IMR-90 (cell line): ENCODE measurements at regions not wholly inside any gene's neighbourhood (a gene's known extent, or its start where the extent isn't known, plus 50 kb on each side); places are given as distances from the start of the nearest gene placed in this dataset.

ENCODE experiments used
- ATAC-seq: fragments of 200-7000 bp; cut with Tn5 transposase; 2 replicates; pipeline ENCODE4 v1.9.1; 2020; ENCODE audit warnings: low read depth, mild to moderate bottlenecking, moderate library complexity
- BruUV-seq: library from RNA; stranded (reverse); fragments of 400-500 nt; replicated peaks from 2 replicates; lab custom pipeline; 2021; lab: Mats Ljungman, UMichigan
- CTCF ChIA-PET: fragments of 300-600 bp; formaldehyde crosslinking; extraction: SDS; loops from one replicate; lab custom pipeline; 2021; ENCODE audit warnings: antibody characterized with exemption; lab: Yijun Ruan, JAX
- POLR2A ChIA-PET: fragments of 300-600 bp; sonication (Branson Sonifier 250); formaldehyde crosslinking; loops from one replicate; lab custom pipeline; 2022; ENCODE audit warnings: antibody characterized with exemption; ENCODE audit not compliant: unreplicated experiment; lab: Charles Lee
- DNase-seq: peaks from one replicate; pipeline ENCODE4 v3.0.0; 2013
- H2AFZ ChIP-seq: replicated peaks from 2 replicates; pipeline ENCODE3; 2013; ENCODE audit warnings: low read length, mild to moderate bottlenecking; ENCODE audit not compliant: poor library complexity
- H2AK5ac ChIP-seq: 2 replicates; pipeline ENCODE4 v1.6.1; 2013; ENCODE audit warnings: low read depth, low read length, inconsistent platforms
- H2AK9ac ChIP-seq: replicated peaks from 2 replicates; pipeline ENCODE3; 2013; ENCODE audit warnings: mild to moderate bottlenecking, low read depth, low read length, moderate library complexity; ENCODE audit not compliant: poor library complexity
- H2BK120ac ChIP-seq: 2 replicates; pipeline ENCODE4 v1.6.1; 2013; ENCODE audit warnings: low read depth, low read length, inconsistent platforms
- H2BK15ac ChIP-seq: 3 replicates; pipeline ENCODE4 v1.6.1; 2013; ENCODE audit warnings: low read depth, low read length, inconsistent platforms
- H2BK20ac ChIP-seq: 2 replicates; pipeline ENCODE4 v1.6.1; 2013; ENCODE audit warnings: low read depth, mild to moderate bottlenecking, inconsistent platforms, low read length, moderate library complexity
- H2BK5ac ChIP-seq: 2 replicates; pipeline ENCODE4 v1.6.1; 2013; ENCODE audit warnings: mild to moderate bottlenecking, low read depth, low read length, inconsistent platforms; ENCODE audit not compliant: poor library complexity, severe bottlenecking
- H3K14ac ChIP-seq: replicated peaks from 2 replicates; pipeline ENCODE4 v1.6.1; 2013; ENCODE audit warnings: low read depth, low read length, inconsistent platforms
- H3K18ac ChIP-seq: 2 replicates; pipeline ENCODE4 v1.6.1; 2013; ENCODE audit warnings: low read depth, low read length, control low read depth
- H3K23ac ChIP-seq: 2 replicates; pipeline ENCODE4 v1.6.1; 2013; ENCODE audit warnings: low read depth, low read length, inconsistent platforms
- H3K27ac ChIP-seq: 2 replicates; pipeline ENCODE4 v1.5.1; 2013; ENCODE audit warnings: mild to moderate bottlenecking, control low read depth, low read length; ENCODE audit not compliant: insufficient read depth
- H3K27me3 ChIP-seq: 2 replicates; pipeline ENCODE4 v1.6.1; 2013; ENCODE audit warnings: low read length; ENCODE audit not compliant: control insufficient read depth, insufficient read depth
- H3K36me3 ChIP-seq: 2 replicates; pipeline ENCODE4 v1.6.1; 2013; ENCODE audit warnings: low read length, mixed read lengths; ENCODE audit not compliant: control insufficient read depth, insufficient read depth
- H3K4ac ChIP-seq: 2 replicates; pipeline ENCODE4 v1.6.1; 2013; ENCODE audit warnings: low read depth, low read length, inconsistent platforms
- H3K4me1 ChIP-seq: 2 replicates; pipeline ENCODE4 v1.6.1; 2013; ENCODE audit warnings: low read length, mixed read lengths; ENCODE audit not compliant: control insufficient read depth, insufficient read depth
- H3K4me2 ChIP-seq: 2 replicates; pipeline ENCODE4 v1.6.1; 2013; ENCODE audit warnings: low read depth, mild to moderate bottlenecking, control low read depth, low read length, moderate library complexity
- H3K4me3 ChIP-seq: 2 replicates; pipeline ENCODE4 v1.5.1; 2013; ENCODE audit warnings: low read depth, mild to moderate bottlenecking, control low read depth, low read length, moderate library complexity; ENCODE audit not compliant: insufficient read depth
- H3K56ac ChIP-seq: 2 replicates; pipeline ENCODE4 v1.6.1; 2013; ENCODE audit warnings: low read length, inconsistent platforms; ENCODE audit not compliant: insufficient read depth; ENCODE audit errors: extremely low read depth
- H3K79me1 ChIP-seq, 2 experiments: 2 replicates each; pipeline ENCODE4 v1.6.1; 2013; ENCODE audit warnings: low read length in 2 of 2, inconsistent platforms in 1 of 2, low read depth in 1 of 2
- H3K9ac ChIP-seq: 2 replicates; pipeline ENCODE4 v1.6.1; 2013; ENCODE audit warnings: low read depth, low read length, control low read depth
- H3K9me1 ChIP-seq: 2 replicates; pipeline ENCODE4 v1.6.1; 2013; ENCODE audit warnings: low read length, inconsistent platforms; ENCODE audit not compliant: insufficient read depth
- H3K9me3 ChIP-seq: 2 replicates; pipeline ENCODE4 v1.6.1; 2013; ENCODE audit warnings: low read length; ENCODE audit not compliant: control insufficient read depth, insufficient read depth
- H4K20me1 ChIP-seq: 2 replicates; pipeline ENCODE4 v1.6.1; 2013; ENCODE audit warnings: low read length, inconsistent platforms; ENCODE audit not compliant: insufficient read depth
- H4K5ac ChIP-seq: 2 replicates; pipeline ENCODE4 v1.6.1; 2013; ENCODE audit warnings: mild to moderate bottlenecking, low read depth, low read length, control low read depth
- H4K8ac ChIP-seq, 2 experiments: 2 replicates each; pipeline ENCODE4 v1.6.1; 2013; ENCODE audit warnings: low read depth in 2 of 2, low read length in 2 of 2, control low read depth in 1 of 2, inconsistent platforms in 1 of 2
- H4K91ac ChIP-seq: 2 replicates; pipeline ENCODE4 v1.6.1; 2013; ENCODE audit warnings: low read depth, low read length, inconsistent platforms; ENCODE audit not compliant: insufficient read depth
- WGBS, 2 experiments: methylation state at CpG; one replicate each; pipeline versions ENCODE4 v1.1.5 to v1.1.7; 2013; ENCODE audit warnings: missing lambda C conversion rate in 2 of 2; ENCODE audit not compliant: insufficient read length in 1 of 2; ENCODE audit errors: extremely low coverage in 2 of 2; 5-methylcytosine and 5-hydroxymethylcytosine counted together
- dilution Hi-C: fragments of 300-500 bp; cut with HindIII; formaldehyde crosslinking; loops from one replicate; pipeline ENCODE4 v1.14.3; 2018; ENCODE audit warnings: low sequenced_read_pairs; ENCODE audit not compliant: unreplicated experiment
- in situ Hi-C: fragments of 300-500 bp; cut with MboI; formaldehyde crosslinking; loops from 3 replicates; pipeline ENCODE4 v1.14.3; 2019; ENCODE audit warnings: low sequenced_read_pairs, inconsistent platforms, mixed read lengths
- intact Hi-C: fragments of 100-400 bp; cut with micrococcal nuclease; formaldehyde crosslinking; loops from 2 replicates; pipeline ENCODE4 v1.10.0; 2022
- TF ChIP-seq, protein P1 (sequence below): fragments of 150-350 bp; IDR thresholded peaks from 2 replicates; pipeline ENCODE4 v1.6.1; 2017; ENCODE audit warnings: mild to moderate bottlenecking, antibody characterized with exemption, low read length, low read depth

DNA sequence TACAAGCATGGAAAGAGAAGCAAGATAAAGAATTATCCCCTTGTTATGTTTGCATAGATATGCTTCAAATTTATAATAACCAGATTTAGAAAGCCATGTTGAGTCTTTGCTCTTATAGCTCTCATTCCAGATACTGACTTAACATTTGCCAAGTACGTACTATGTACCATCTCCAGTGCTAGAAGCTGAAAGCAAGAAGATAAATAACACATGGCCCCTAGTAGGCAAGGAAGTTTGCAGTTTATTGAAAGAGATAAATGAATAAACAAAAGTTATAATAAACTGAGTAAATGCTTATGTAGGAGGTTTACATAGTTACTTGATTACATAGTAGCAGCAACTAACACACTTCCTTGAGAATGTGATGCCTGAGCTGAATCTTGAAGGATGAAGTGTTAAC lies 628.4 kb downstream of the HINT1 start:
- no peak overlapping the region for H3K4me2 ChIP-seq

More for the DNA sequence above, 628.4 kb downstream of the HINT1 start:
- DNase-seq (no peak), ATAC-seq (no peak)
- Histone ChIP-seq H3K56ac (no peak overlapping the region), H3K9ac (no peak overlapping the region), H4K20me1 (no peaks in the 10 kb centered on the region), H3K79me1 (no peaks in the 10 kb centered on the region), H2AFZ (no peak overlapping the region), H2AK5ac (no peak overlapping the region), H2BK5ac (no peak overlapping the region), H3K9me3 (0 out of 2 replicates have a peak, but pooled peaks cover 2% of the 10 kb centered on the region), H3K18ac (no peak overlapping the region), H3K9me1 (no peaks in the 10 kb centered on the region), H3K23ac (no peak overlapping the region), H4K91ac (no peak overlapping the region), H4K8ac (no peak overlapping the region), H3K4me1 (no peaks in the 10 kb centered on the region), H2BK20ac (no peak overlapping the region), H3K27ac (no peak overlapping the region), H3K4ac (no peak overlapping the region), H2BK15ac (no peak overlapping the region), H3K27me3 (no peaks in the 10 kb centered on the region), H3K14ac (no peak overlapping the region), H3K36me3 (no peaks in the 10 kb centered on the region), H2AK9ac (no peak overlapping the region), H2BK120ac (no peak overlapping the region), H3K4me3 (no peak overlapping the region), H4K5ac (no peak overlapping the region)
- WGBS, 2 experiments = no CpG with 5 or more reads among the region's 1 CpG
- ChIA-PET POLR2A (no interaction called here), CTCF (no interaction called here)
- intact Hi-C loops = no loop called here
- TF ChIP-seq, protein P1, sequence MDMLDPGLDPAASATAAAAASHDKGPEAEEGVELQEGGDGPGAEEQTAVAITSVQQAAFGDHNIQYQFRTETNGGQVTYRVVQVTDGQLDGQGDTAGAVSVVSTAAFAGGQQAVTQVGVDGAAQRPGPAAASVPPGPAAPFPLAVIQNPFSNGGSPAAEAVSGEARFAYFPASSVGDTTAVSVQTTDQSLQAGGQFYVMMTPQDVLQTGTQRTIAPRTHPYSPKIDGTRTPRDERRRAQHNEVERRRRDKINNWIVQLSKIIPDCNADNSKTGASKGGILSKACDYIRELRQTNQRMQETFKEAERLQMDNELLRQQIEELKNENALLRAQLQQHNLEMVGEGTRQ = no peak
- dilution Hi-C loops = no loop called here
- no TSS peak for BruUV-seq
- in situ Hi-C loops = no loop called here
